H1 (cell line): ENCODE measurements at regions not wholly inside any gene's neighbourhood (a gene's known extent, or its start where the extent isn't known, plus 50 kb on each side); places are given as distances from the start of the nearest gene placed in this dataset.

ENCODE experiments used
- CHD7 ChIP-seq: fragments of 300-600 bp; sonication (generic); IDR thresholded peaks from 2 replicates; pipeline ENCODE4 v1.7.1; 2012; ENCODE audit warnings: low read length, moderate library complexity, mild to moderate bottlenecking, inconsistent platforms; ENCODE audit not compliant: insufficient replicate concordance
- KDM5A ChIP-seq: fragments of 200-600 bp; IDR thresholded peaks from 2 replicates; pipeline ENCODE4 v1.7.1; 2012; ENCODE audit warnings: mild to moderate bottlenecking, low read length, inconsistent platforms, mixed read lengths
- POU5F1 ChIP-seq: IDR thresholded peaks from 2 replicates; pipeline ENCODE4 v1.6.1; 2011; ENCODE audit warnings: low read depth, mild to moderate bottlenecking, low read length, moderate library complexity
- SIRT6 ChIP-seq: IDR thresholded peaks from one replicate; pipeline ENCODE4 v1.7.1; 2012; ENCODE audit warnings: low read length, inconsistent platforms
- SP1 ChIP-seq: IDR thresholded peaks from 2 replicates; pipeline ENCODE4 v1.6.1; 2011; ENCODE audit warnings: low read depth, low read length

- TF ChIP-seq CHD7 (no peak), SIRT6 (no peak), POU5F1 (no peak), SP1 (no peak), KDM5A (no peak)
Measured at GRCh38 chr9:108014353-108014752, 524.8 kb upstream of the KLF4 start (continued).
